Astrocyte of the cerebellum (primary cell): ENCODE measurements at regions not wholly inside any gene's neighbourhood (a gene's known extent, or its start where the extent isn't known, plus 50 kb on each side); places are given as distances from the start of the nearest gene placed in this dataset.

Experiments
- DNase-seq: peaks from one replicate; pipeline ENCODE4 v3.0.0-alpha.2; 2011; ENCODE audit warnings: low read depth
- H3K4me3 ChIP-seq: 2 replicates; pipeline ENCODE4 v1.5.1; 2011; ENCODE audit warnings: mild to moderate bottlenecking, low read depth, low read length, moderate library complexity
- CTCF ChIP-seq: IDR thresholded peaks from 2 replicates; pipeline ENCODE4 v1.5.1; 2012; ENCODE audit warnings: low read length, low read depth, moderate library complexity, mild to moderate bottlenecking; ENCODE audit errors: missing control alignments
- in situ Hi-C: cut with HindIII; loops from 2 replicates; pipeline ENCODE4 v1.10.0; 2017; ENCODE audit warnings: low sequenced_read_pairs

DNA sequence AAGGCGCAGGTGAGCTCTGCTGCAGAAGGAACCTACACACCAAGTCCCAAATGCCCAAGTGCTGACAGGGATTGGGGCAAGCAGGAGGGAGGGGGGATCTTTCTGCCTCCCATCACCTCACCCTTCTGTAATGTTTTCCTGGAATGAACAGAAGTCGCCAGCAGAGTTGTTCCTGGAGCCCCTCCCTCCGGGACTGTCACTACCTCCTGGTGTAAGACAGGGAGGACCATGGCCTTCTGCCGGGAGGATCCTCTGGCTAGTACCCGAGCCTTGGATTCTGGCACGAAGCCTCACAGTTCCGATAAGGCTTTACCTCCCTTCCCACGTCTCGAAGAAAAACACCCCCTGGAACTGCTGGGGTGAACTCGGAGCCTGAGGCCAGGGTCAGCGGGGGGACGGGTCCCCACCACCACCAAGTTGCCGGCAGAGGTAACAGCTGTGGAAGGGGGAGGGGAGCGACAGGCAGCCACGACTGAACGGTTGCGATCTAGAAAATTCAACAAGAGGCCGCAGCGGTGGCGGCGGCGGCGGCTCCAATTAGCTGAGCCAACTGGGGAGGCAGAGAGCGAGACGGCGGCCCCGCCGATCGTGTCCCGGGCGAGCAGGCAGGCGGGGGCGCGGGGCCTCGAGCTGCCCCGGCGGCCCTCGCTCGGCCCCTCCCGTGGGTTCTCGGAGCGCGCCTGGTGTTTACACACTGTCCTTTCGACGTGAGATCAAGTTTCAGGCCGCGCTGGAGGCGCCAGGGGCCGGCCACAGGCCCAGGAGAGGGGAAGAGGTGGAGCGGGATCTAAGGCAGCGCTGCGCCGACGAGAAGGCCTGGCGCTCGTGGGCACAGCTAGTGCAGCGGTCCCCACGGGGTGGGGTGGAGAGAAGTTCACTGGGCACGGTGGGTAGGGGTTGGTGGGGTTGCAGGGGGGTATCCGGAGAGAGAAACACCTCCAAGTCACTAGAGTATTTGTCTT is 53.7 kb upstream of the BCOR start:
- TF ChIP-seq CTCF, result no peak
- in situ Hi-C loops, result no loop called here
- no peak overlapping the region for H3K4me3 ChIP-seq
- DNase-seq, result no peak

DNA sequence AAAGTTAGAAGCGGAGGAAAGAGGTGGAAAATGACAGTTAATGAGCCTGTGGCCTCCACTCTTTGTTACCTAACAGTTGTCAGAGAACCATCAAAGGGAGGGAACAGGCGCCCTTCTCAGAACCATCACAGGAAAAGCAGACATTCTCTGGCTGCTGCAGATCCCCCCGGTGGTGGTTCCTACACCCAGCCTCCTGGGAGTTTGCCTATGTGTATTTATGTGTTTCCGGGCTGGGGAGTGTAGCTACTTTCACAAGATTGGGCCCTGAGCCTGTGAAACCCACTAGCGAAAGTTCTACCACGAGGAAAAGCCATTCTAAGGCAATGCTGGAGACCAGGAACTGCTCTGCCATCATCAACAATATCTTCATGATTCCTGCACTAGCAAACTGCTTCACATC is 52.7 kb upstream of the BCOR start:
- no peak for DNase-seq
- TF ChIP-seq CTCF, result no peak
- in situ Hi-C loops, result no loop called here
- H3K4me3 ChIP-seq, result no peak overlapping the region

GRCh38 chrX:40149286-40150175 is 51.8 kb upstream of the BCOR start:
- in situ Hi-C loops, result no loop called here
- TF ChIP-seq CTCF, result no peak
- H3K4me3 ChIP-seq, result no peak overlapping the region
- no peak for DNase-seq

DNA sequence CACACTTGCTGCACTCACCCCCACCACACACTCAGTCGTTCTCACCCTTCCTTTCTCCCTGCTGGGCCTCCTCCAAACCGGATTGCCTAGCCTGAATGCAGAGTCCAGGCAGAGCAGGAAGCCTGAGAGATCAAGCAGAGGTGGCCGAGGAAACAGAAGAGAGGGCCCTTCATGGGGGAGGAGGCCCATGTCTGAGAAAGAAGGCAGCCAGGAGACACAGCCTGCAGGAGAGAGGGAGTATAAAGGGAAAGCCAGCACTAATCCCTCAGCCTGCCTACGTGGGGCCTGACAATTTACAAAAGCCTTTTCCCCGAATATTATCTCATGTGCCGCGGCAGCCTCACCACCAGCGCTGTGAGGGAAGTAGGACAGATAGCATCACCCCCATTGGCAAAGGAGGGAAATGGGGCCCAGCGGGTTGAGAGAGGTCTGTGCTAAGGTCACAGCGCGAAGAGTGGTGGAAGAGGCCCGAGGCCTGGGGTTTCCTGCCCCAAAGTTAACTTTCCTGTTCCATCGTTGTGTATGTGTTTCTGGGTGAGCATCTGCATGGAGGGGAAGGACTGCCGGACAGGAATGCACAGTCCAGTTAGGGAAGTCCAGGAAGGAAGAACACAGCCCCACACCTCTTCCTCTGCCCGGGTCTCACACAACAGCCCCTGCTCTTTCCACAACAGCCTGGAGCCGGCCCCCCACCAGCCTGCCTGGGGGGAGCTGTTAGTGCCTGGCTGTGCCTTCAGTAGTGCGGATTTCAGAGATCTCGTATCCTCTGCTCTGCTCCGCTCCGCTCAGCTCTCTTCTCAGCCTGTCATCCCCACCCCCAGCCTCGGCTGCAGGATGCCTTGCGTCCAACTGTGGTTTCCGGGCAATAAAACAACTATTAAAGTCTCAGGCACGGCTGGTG is 50.9 kb upstream of the BCOR start:
- H3K4me3 ChIP-seq, result no peak overlapping the region
- no peak for TF ChIP-seq CTCF
- in situ Hi-C loops, result no loop called here
- no peak for DNase-seq

- no peak for DNase-seq
- H3K4me3 ChIP-seq, result no peak overlapping the region
- no peak for TF ChIP-seq CTCF
- in situ Hi-C loops, result no loop called here
Observed at GRCh38 chrX:40147971-40148370, 50.2 kb upstream of the BCOR start.
